Adrenal gland (tissue), 9 donors: ENCODE measurements at regions not wholly inside any gene's neighbourhood (a gene's known extent, or its start where the extent isn't known, plus 50 kb on each side); places are given as distances from the start of the nearest gene placed in this dataset.
A peak's percentile ranks its signal among the peaks of the same experiment; 100 is the strongest.

Experiments
- DNase-seq, 7 donors: peaks; one replicate each; pipeline ENCODE4 v3.0.0-alpha.2; 2019 to 2020
- H3K27ac ChIP-seq, 5 donors: fragments of 200-600 bp; sonication (generic) in 4 of 5; 1 replicate in 3 of 5; 2 replicates in 2 of 5; pipeline versions ENCODE4 v1.5.1 to v1.8.0; 2016 to 2020; ENCODE audit warnings: mild to moderate bottlenecking in 1 of 5
- H3K27me3 ChIP-seq: fragments of 200-600 bp; 2 replicates; pipeline ENCODE4 v1.8.0; 2021
- H3K36me3 ChIP-seq, 2 donors: fragments of 200-600 bp; replicated peaks in 1 of 2; 1 replicate in 1 of 2; 2 replicates in 1 of 2; pipeline versions ENCODE4 v1.5.1 to v1.8.0; 2018 to 2022
- H3K4me1 ChIP-seq, 2 donors: fragments of 200-600 bp; replicated peaks in 1 of 2; 1 replicate in 1 of 2; 2 replicates in 1 of 2; pipeline versions ENCODE4 v1.5.1 to v1.8.0; 2018 to 2021
- H3K4me3 ChIP-seq, 4 donors: fragments of 200-600 bp; sonication (generic) in 3 of 4; one replicate each; pipeline ENCODE4 v1.5.1; 2016 to 2018
- H3K9me3 ChIP-seq, 3 donors: fragments of 200-600 bp; sonication (generic) in 1 of 3; replicated peaks in 1 of 3; 1 replicate in 2 of 3; 2 replicates in 1 of 3; pipeline versions ENCODE4 v1.5.1 to v1.8.0; 2016 to 2021
- POLR2A ChIP-seq, 2 donors: fragments of 450-650 bp; IDR thresholded peaks; one replicate each; pipeline ENCODE4 v1.6.1; 2017; ENCODE audit warnings: antibody characterized with exemption in 2 of 2, mild to moderate bottlenecking in 2 of 2, moderate library complexity in 1 of 2
- WGBS, 4 donors: extraction: QIAGEN DNeasy Blood & Tissue Kit in 2 of 4; methylation state at CpG; one replicate each; pipeline versions ENCODE4 v1.1.5 to v1.1.7; 2013 to 2017; 5-methylcytosine and 5-hydroxymethylcytosine counted together
- intact Hi-C, 2 donors: fragments of 100-400 bp; cut with DNase I; formaldehyde crosslinking; loops; one replicate each; pipeline versions ENCODE4 v1.14.1 to v1.15.0; 2022 to 2023
- TF ChIP-seq, protein P1 (sequence below), 6 experiments: fragments of 450-650 bp in 4 of 6; fragments of 200-600 bp in 2 of 6; sonication (generic) in 1 of 6; IDR thresholded peaks; 1 replicate in 5 of 6; 2 replicates in 1 of 6; pipeline versions ENCODE4 v1.5.1 to v1.8.0; 2016 to 2021; ENCODE audit warnings: antibody characterized with exemption in 6 of 6, mild to moderate bottlenecking in 2 of 6, moderate library complexity in 1 of 6
- donor health status: healthy with polysubstance abuse.
- donor health status: Bipolar disorder and iron deficiency.
- donor health status: DM: yes; HTN: yes; CAD: no.
- donor health status: DM: no; HTN: no; CAD: no.
- donor health status: DM: no; HTN: no; CAD: no.

GRCh38 chr4:54976031-54976430, 149.4 kb downstream of the KDR start:
- intact Hi-C loops, result loop anchor here in 1 of 2 donors (10.0 kb wide), 1 partner anchor 349 kb away; no protein-coding TSS in a partner anchor
- H3K36me3 ChIP-seq, result no peaks in the 10 kb centered on the region
- H3K4me1 ChIP-seq, result no peaks in the 10 kb centered on the region
- no peaks in the 10 kb centered on the region for H3K27me3 ChIP-seq
- WGBS, 4 donors, result 79 to 95% (median 90%) methylated on average over 3 of the region's 3 CpGs
- no peak for DNase-seq
- H3K9me3 ChIP-seq, result peaks cover 0 to 3% (median 0%) of the 10 kb centered on the region in 3 donors
- H3K27ac ChIP-seq, result no peak overlapping the region
- H3K4me3 ChIP-seq, result no peak overlapping the region
- no peak for TF ChIP-seq POLR2A (IDR thresholded peaks at IDR 0.05)
- TF ChIP-seq, protein P1, sequence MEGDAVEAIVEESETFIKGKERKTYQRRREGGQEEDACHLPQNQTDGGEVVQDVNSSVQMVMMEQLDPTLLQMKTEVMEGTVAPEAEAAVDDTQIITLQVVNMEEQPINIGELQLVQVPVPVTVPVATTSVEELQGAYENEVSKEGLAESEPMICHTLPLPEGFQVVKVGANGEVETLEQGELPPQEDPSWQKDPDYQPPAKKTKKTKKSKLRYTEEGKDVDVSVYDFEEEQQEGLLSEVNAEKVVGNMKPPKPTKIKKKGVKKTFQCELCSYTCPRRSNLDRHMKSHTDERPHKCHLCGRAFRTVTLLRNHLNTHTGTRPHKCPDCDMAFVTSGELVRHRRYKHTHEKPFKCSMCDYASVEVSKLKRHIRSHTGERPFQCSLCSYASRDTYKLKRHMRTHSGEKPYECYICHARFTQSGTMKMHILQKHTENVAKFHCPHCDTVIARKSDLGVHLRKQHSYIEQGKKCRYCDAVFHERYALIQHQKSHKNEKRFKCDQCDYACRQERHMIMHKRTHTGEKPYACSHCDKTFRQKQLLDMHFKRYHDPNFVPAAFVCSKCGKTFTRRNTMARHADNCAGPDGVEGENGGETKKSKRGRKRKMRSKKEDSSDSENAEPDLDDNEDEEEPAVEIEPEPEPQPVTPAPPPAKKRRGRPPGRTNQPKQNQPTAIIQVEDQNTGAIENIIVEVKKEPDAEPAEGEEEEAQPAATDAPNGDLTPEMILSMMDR (IDR thresholded peaks at IDR 0.05), result no peak

- DNase-seq, result no peak
- no peak overlapping the region for H3K27ac ChIP-seq
- intact Hi-C loops, result loop anchor here (5.0 to 10.0 kb wide), 2 partner anchors 349 to 351 kb away; no protein-coding TSS in a partner anchor
- TF ChIP-seq, protein P1 (IDR thresholded peaks at IDR 0.05), result no peak
- TF ChIP-seq POLR2A (IDR thresholded peaks at IDR 0.05), result no peak
- H3K27me3 ChIP-seq, result no peaks in the 10 kb centered on the region
- no peak overlapping the region for H3K4me3 ChIP-seq
- 74 to 89% (median 79%) methylated on average over 1 of the region's 1 CpG for WGBS, 4 donors
- H3K4me1 ChIP-seq, result no peaks in the 10 kb centered on the region
- no peaks in the 10 kb centered on the region for H3K36me3 ChIP-seq
- H3K9me3 ChIP-seq, result no peaks in the 10 kb centered on the region
Measured at GRCh38 chr4:54973784-54974183, 151.6 kb downstream of the KDR start.

GRCh38 chr4:54971474-54971950, 153.9 kb downstream of the KDR start:
- WGBS, 4 donors, result 1 to 8% (median 4%) methylated on average over 7 of the region's 7 CpGs

DNA sequence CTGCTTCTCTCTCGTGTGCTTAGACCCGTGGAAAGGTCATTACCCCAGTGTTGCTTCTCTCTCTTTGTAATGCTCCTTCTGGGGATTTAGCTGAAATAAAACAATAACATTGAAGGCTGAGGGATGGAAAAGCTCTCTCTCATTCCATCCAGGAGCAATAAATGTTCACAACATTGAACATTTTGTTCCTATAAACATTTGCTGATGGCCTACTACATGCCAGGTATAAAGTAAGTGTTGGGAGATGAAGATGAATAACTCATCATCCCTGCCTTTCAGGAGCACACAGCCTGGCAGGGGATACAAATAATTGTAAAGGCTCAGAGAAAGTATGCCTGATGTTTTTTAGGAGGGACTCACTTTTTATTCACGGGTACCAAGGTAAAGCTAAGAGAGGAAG, 158.1 kb downstream of the KDR start:
- no peaks in the 10 kb centered on the region for H3K4me1 ChIP-seq
- H3K4me3 ChIP-seq, result no peak overlapping the region
- H3K9me3 ChIP-seq, result no peaks in the 10 kb centered on the region
- no peaks in the 10 kb centered on the region for H3K27me3 ChIP-seq
- WGBS, 4 donors, result 64 to 69% (median 65%) methylated on average over 3 of the region's 3 CpGs
- no peak overlapping the region for H3K27ac ChIP-seq
- intact Hi-C loops, result no loop called here
- DNase-seq, result no peak
- no peaks in the 10 kb centered on the region for H3K36me3 ChIP-seq
- no peak for TF ChIP-seq POLR2A (IDR thresholded peaks at IDR 0.05)
- TF ChIP-seq, protein P1 (IDR thresholded peaks at IDR 0.05), result no peak

More at GRCh38 chr4:54971474-54971950, 153.9 kb downstream of the KDR start:
- H3K27me3 ChIP-seq, result no peaks in the 10 kb centered on the region
- no peak overlapping the region for H3K4me3 ChIP-seq
- intact Hi-C loops, result loop anchor here (5.0 to 10.0 kb wide), 2 partner anchors 351 to 353 kb away; no protein-coding TSS in a partner anchor
- no peak for TF ChIP-seq POLR2A (IDR thresholded peaks at IDR 0.05)
- TF ChIP-seq, protein P1 (IDR thresholded peaks at IDR 0.05), result peak; percentile 55 to 79 (median 66)
- H3K36me3 ChIP-seq, result no peaks in the 10 kb centered on the region
- no peaks in the 10 kb centered on the region for H3K4me1 ChIP-seq
- H3K9me3 ChIP-seq, result no peaks in the 10 kb centered on the region
- DNase-seq, result peak in 2 of 7 donors; percentile 11 to 13
- no peak overlapping the region for H3K27ac ChIP-seq
